Esophagus muscularis mucosa (tissue), 3 donors: ENCODE measurements at regions not wholly inside any gene's neighbourhood (a gene's known extent, or its start where the extent isn't known, plus 50 kb on each side); places are given as distances from the start of the nearest gene placed in this dataset.
"Not testable (repeated sequence)": the region's sequence is repeated elsewhere in the genome, so short reads cannot be mapped to it uniquely, and the experiment has no call there.

Experiments
- POLR2A ChIP-seq: fragments of 450-650 bp; IDR thresholded peaks from one replicate; pipeline ENCODE4 v1.6.1; 2017; ENCODE audit warnings: antibody characterized with exemption, moderate library complexity, mild to moderate bottlenecking, low read depth
- TF ChIP-seq, protein P1 (sequence below), 3 experiments: fragments of 200-600 bp in 2 of 3; fragments of 450-650 bp in 1 of 3; sonication (generic) in 2 of 3; IDR thresholded peaks; one replicate each; pipeline ENCODE4 v1.5.1; 2017 to 2019; ENCODE audit warnings: antibody characterized with exemption in 3 of 3, mild to moderate bottlenecking in 2 of 3, moderate library complexity in 1 of 3

DNA sequence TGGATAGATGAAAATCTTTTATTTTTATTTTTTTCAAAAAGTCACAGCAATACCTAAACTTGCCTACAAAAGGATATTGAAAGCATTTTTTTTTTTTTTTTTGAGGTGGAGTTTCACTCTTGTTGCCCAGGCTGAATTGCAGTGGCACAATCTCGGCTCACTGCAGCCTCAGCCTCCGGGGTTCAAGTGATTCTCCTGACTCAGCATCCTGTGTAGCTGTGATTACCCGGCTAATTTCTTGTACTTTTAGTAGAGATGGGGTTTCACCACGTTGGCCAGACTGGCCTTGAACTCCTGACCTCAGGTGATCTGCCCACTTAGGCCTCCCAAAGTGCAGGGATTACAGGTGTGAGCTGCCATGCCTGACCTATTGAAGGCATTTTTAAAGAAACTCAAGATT is 69.1 kb upstream of the DGKB start:
- TF ChIP-seq, protein P1, sequence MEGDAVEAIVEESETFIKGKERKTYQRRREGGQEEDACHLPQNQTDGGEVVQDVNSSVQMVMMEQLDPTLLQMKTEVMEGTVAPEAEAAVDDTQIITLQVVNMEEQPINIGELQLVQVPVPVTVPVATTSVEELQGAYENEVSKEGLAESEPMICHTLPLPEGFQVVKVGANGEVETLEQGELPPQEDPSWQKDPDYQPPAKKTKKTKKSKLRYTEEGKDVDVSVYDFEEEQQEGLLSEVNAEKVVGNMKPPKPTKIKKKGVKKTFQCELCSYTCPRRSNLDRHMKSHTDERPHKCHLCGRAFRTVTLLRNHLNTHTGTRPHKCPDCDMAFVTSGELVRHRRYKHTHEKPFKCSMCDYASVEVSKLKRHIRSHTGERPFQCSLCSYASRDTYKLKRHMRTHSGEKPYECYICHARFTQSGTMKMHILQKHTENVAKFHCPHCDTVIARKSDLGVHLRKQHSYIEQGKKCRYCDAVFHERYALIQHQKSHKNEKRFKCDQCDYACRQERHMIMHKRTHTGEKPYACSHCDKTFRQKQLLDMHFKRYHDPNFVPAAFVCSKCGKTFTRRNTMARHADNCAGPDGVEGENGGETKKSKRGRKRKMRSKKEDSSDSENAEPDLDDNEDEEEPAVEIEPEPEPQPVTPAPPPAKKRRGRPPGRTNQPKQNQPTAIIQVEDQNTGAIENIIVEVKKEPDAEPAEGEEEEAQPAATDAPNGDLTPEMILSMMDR (IDR thresholded peaks at IDR 0.05) = not testable (repeated sequence)
- not testable (repeated sequence) for TF ChIP-seq POLR2A
